ENCODE measurements at regions not wholly inside any gene's neighbourhood (a gene's known extent, or its start where the extent isn't known, plus 50 kb on each side); places are given as distances from the start of the nearest gene placed in this dataset.

DNA sequence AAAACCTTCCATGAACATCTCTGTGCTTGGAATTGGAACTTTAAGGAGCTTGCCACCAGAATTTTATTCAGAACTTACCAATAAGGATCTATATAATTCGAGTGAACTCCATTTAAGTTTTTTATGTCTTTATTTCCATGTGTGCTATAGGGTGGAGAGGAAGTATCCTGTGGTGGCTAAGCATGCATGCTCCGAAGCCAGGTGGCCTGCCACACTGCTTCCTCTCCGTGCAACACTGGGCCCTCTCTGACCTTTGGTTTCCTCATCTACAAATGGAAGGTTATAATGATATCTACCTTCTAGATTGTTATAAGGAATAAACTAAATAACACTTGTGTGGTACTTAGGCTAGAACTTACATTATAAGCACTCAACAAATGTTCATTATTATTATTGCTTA lies 382.1 kb downstream of the PTPRC start:
- TF ChIP-seq, protein P1, sequence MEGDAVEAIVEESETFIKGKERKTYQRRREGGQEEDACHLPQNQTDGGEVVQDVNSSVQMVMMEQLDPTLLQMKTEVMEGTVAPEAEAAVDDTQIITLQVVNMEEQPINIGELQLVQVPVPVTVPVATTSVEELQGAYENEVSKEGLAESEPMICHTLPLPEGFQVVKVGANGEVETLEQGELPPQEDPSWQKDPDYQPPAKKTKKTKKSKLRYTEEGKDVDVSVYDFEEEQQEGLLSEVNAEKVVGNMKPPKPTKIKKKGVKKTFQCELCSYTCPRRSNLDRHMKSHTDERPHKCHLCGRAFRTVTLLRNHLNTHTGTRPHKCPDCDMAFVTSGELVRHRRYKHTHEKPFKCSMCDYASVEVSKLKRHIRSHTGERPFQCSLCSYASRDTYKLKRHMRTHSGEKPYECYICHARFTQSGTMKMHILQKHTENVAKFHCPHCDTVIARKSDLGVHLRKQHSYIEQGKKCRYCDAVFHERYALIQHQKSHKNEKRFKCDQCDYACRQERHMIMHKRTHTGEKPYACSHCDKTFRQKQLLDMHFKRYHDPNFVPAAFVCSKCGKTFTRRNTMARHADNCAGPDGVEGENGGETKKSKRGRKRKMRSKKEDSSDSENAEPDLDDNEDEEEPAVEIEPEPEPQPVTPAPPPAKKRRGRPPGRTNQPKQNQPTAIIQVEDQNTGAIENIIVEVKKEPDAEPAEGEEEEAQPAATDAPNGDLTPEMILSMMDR (conservative IDR thresholded peaks at IDR 0.05; ENCODE audit: low read depth, low read length) = no peak
- TF ChIP-seq EZH2 (IDR thresholded peaks at IDR 0.05; ENCODE audit: borderline replicate concordance, low read depth, low read length, poor library complexity, severe bottlenecking) = no peak

Measured in A673 (cell line).